B cell (primary cell): ENCODE measurements at regions not wholly inside any gene's neighbourhood (a gene's known extent, or its start where the extent isn't known, plus 50 kb on each side); places are given as distances from the start of the nearest gene placed in this dataset.

Experiments used
- ATAC-seq: fragments of 200-7000 bp; cut with Tn5 transposase; one replicate; pipeline ENCODE4 v1.10.0; 2021; ENCODE audit warnings: low read depth, mild to moderate bottlenecking, moderate number of reproducible peaks, moderate library complexity
- CTCF ChIA-PET: fragments of 350-600 bp; sonication (Branson Sonifier 250); formaldehyde crosslinking; loops from one replicate; lab custom pipeline; 2021; ENCODE audit warnings: antibody characterized with exemption, inconsistent platforms; lab: Charles Lee
- POLR2A ChIA-PET: fragments of 350-600 bp; sonication (Branson Sonifier 250); formaldehyde crosslinking; loops from one replicate; lab custom pipeline; 2021; ENCODE audit warnings: antibody characterized with exemption; lab: Charles Lee
- DNase-seq: peaks from one replicate; pipeline ENCODE4 v3.0.0; 2013
- H2AFZ ChIP-seq: 2 replicates; pipeline ENCODE4 v1.6.1; 2012; ENCODE audit warnings: mild to moderate bottlenecking, low read depth, low read length; ENCODE audit not compliant: insufficient read depth, poor library complexity, severe bottlenecking
- H3K27ac ChIP-seq, 2 donors: 1 replicate in 1 of 2; 2 replicates in 1 of 2; pipeline ENCODE4 v1.5.1; 2012 to 2013; ENCODE audit warnings: low read length in 2 of 2, mild to moderate bottlenecking in 2 of 2, moderate library complexity in 1 of 2
- H3K27me3 ChIP-seq, 4 experiments: fragments of 200-600 bp in 1 of 4; sonication (generic) in 1 of 4; replicated peaks in 1 of 4; 1 replicate in 2 of 4; 2 replicates in 2 of 4; pipeline versions ENCODE4 v1.6.1 to v1.7.0; 2013 to 2016; ENCODE audit warnings: low read length in 3 of 4, mild to moderate bottlenecking in 2 of 4, mixed read lengths in 1 of 4, moderate library complexity in 1 of 4; ENCODE audit not compliant: insufficient read depth in 4 of 4, control insufficient read depth in 3 of 4; ENCODE audit errors: control extremely low read depth in 1 of 4
- H3K36me3 ChIP-seq, 2 experiments: replicated peaks in 1 of 2; 1 replicate in 1 of 2; 2 replicates in 1 of 2; pipeline versions ENCODE4 v1.6.1 to v1.7.1; 2013; ENCODE audit warnings: low read length in 1 of 2; ENCODE audit not compliant: insufficient read depth in 2 of 2, control insufficient read depth in 1 of 2; ENCODE audit errors: control extremely low read depth in 1 of 2, extremely low read depth in 1 of 2
- H3K4me1 ChIP-seq, 2 donors: fragments of 200-600 bp in 1 of 2; sonication (generic) in 1 of 2; 1 replicate in 1 of 2; 2 replicates in 1 of 2; pipeline versions ENCODE4 v1.5.1 to v1.6.1; 2013 to 2017; ENCODE audit warnings: low read length in 2 of 2; ENCODE audit not compliant: control insufficient read depth in 2 of 2, insufficient read depth in 2 of 2
- H3K4me2 ChIP-seq: replicated peaks from 2 replicates; pipeline ENCODE3; 2012; ENCODE audit warnings: mild to moderate bottlenecking, low read depth, low read length; ENCODE audit not compliant: poor library complexity, severe bottlenecking
- H3K4me3 ChIP-seq, 5 experiments: fragments of 200-600 bp in 1 of 5; sonication (generic) in 1 of 5; 1 replicate in 3 of 5; 2 replicates in 2 of 5; pipeline versions ENCODE4 v1.5.1 to v1.7.0; 2011 to 2016; ENCODE audit warnings: low read length in 4 of 5, mild to moderate bottlenecking in 4 of 5, low read depth in 2 of 5, control low read depth in 1 of 5, moderate library complexity in 1 of 5; ENCODE audit not compliant: insufficient read depth in 1 of 5; ENCODE audit errors: control extremely low read depth in 1 of 5, extremely low read depth in 1 of 5
- H3K79me2 ChIP-seq: fragments of 200-600 bp; sonication (generic); one replicate; pipeline ENCODE4 v1.6.0; 2016; ENCODE audit warnings: low read length; ENCODE audit not compliant: control insufficient read depth, insufficient read depth
- H3K9ac ChIP-seq: fragments of 200-600 bp; sonication (generic); 2 replicates; pipeline ENCODE4 v1.6.1; 2017; ENCODE audit warnings: mild to moderate bottlenecking, low read length, moderate library complexity
- H3K9me3 ChIP-seq, 3 donors: one replicate each; pipeline versions ENCODE4 v1.6.1 to v1.7.1; 2013; ENCODE audit warnings: low read length in 2 of 3; ENCODE audit not compliant: control insufficient read depth in 2 of 3, insufficient read depth in 1 of 3; ENCODE audit errors: control extremely low read depth in 1 of 3
- H4K20me1 ChIP-seq: 2 replicates; pipeline ENCODE4 v1.6.0; 2012; ENCODE audit warnings: mild to moderate bottlenecking, low read length; ENCODE audit not compliant: insufficient read depth, control insufficient read depth, poor library complexity, severe bottlenecking
- H3K27ac Mint-ChIP-seq: one replicate; pipeline ENCODE4 v1.8.0; 2021; ENCODE audit warnings: mixed read lengths
- H3K27me3 Mint-ChIP-seq: one replicate; pipeline ENCODE4 v1.8.0; 2021; ENCODE audit warnings: mixed read lengths
- H3K4me1 Mint-ChIP-seq: one replicate; pipeline ENCODE4 v1.8.0; 2021; ENCODE audit warnings: mixed read lengths
- H3K4me3 Mint-ChIP-seq: one replicate; pipeline ENCODE4 v1.8.0; 2021; ENCODE audit warnings: mixed read lengths
- H3K9me3 Mint-ChIP-seq: one replicate; pipeline ENCODE4 v1.8.0; 2022; ENCODE audit warnings: mixed read lengths; ENCODE audit not compliant: insufficient read depth
- EZH2 ChIP-seq: IDR thresholded peaks from 2 replicates; pipeline ENCODE4 v1.6.1; 2012; ENCODE audit warnings: borderline replicate concordance, low read depth, mild to moderate bottlenecking, moderate library complexity, low read length; ENCODE audit not compliant: insufficient read depth, poor library complexity, severe bottlenecking
- WGBS: methylation state at CpG from one replicate; pipeline ENCODE4 v1.1.5; 2013; ENCODE audit warnings: missing lambda C conversion rate; ENCODE audit not compliant: insufficient coverage; 5-methylcytosine and 5-hydroxymethylcytosine counted together
- intact Hi-C: fragments of 100-400 bp; cut with micrococcal nuclease; formaldehyde crosslinking; loops from one replicate; pipeline ENCODE4 v1.10.0; 2022
- TF ChIP-seq, protein P1 (sequence below): fragments of 200-600 bp; IDR thresholded peaks from one replicate; pipeline ENCODE4 v1.8.0; 2022; ENCODE audit warnings: antibody characterized with exemption, mild to moderate bottlenecking

DNA sequence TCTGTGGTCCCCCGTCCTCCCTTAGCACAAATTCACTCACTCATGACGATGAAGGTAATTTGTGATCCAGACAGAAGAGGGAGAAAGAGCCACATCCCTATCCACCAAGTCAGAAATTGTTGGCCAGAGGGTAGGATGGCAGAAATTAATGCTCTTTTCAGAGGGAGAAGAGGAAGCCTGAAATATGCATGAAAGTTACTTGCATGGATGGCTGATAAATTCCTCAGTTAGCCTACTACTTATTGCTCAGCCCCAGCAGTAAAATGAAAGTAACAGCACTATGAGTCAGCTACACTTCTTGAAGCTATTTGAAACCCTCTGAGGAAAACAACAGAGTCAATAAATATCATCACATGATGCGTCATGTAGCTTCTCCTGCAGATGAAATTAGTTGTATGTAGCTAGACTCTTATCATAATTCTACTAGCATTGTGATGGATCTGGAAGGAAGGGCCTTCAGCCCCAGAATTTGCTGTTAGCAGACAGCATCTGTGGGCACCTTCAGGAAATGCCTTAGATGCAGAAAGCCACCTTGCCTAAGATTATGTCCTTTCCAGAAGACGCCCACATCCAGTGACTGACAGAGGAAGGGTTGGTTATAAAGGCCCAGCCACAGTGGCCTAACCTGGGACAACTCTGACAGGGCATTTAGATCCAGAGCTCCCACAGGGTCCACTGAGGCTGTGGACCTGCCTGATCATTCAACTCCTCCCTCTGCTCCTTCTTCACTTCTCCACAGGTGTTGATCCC lies 81.2 kb upstream of the CCDC112 start:
- ChIA-PET CTCF (interaction anchor here (0.6 kb wide), 1 partner anchor 150 kb away, joined by 3 read pairs; no protein-coding TSS in a partner anchor), POLR2A (no interaction called here)
- intact Hi-C loops = no loop called here
- no peaks in the 10 kb centered on the region for H3K79me2 ChIP-seq
- no peaks in the 10 kb centered on the region for H3K4me1 ChIP-seq
- Mint-ChIP-seq H3K4me3 (no peak overlapping the region), H3K27ac (no peak overlapping the region), H3K4me1 (no peaks in the 10 kb centered on the region), H3K27me3 (no peaks in the 10 kb centered on the region), H3K9me3 (no peaks in the 10 kb centered on the region)
- H3K27ac ChIP-seq = no peak overlapping the region
- no peak overlapping the region for H3K4me2 ChIP-seq
- no peaks in the 10 kb centered on the region for H3K36me3 ChIP-seq
- no peak overlapping the region for H2AFZ ChIP-seq
- no peaks in the 10 kb centered on the region for H3K27me3 ChIP-seq
- no peaks in the 10 kb centered on the region for H3K9me3 ChIP-seq
- no peaks in the 10 kb centered on the region for H4K20me1 ChIP-seq
- H3K9ac ChIP-seq = no peak overlapping the region
- 50% methylated on average over 1 of the region's 4 CpGs for WGBS
- H3K4me3 ChIP-seq = no peak overlapping the region
- TF ChIP-seq, protein P1, sequence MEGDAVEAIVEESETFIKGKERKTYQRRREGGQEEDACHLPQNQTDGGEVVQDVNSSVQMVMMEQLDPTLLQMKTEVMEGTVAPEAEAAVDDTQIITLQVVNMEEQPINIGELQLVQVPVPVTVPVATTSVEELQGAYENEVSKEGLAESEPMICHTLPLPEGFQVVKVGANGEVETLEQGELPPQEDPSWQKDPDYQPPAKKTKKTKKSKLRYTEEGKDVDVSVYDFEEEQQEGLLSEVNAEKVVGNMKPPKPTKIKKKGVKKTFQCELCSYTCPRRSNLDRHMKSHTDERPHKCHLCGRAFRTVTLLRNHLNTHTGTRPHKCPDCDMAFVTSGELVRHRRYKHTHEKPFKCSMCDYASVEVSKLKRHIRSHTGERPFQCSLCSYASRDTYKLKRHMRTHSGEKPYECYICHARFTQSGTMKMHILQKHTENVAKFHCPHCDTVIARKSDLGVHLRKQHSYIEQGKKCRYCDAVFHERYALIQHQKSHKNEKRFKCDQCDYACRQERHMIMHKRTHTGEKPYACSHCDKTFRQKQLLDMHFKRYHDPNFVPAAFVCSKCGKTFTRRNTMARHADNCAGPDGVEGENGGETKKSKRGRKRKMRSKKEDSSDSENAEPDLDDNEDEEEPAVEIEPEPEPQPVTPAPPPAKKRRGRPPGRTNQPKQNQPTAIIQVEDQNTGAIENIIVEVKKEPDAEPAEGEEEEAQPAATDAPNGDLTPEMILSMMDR = no peak
- no peak for TF ChIP-seq EZH2
- ATAC-seq (no peak), DNase-seq (no peak)

DNA sequence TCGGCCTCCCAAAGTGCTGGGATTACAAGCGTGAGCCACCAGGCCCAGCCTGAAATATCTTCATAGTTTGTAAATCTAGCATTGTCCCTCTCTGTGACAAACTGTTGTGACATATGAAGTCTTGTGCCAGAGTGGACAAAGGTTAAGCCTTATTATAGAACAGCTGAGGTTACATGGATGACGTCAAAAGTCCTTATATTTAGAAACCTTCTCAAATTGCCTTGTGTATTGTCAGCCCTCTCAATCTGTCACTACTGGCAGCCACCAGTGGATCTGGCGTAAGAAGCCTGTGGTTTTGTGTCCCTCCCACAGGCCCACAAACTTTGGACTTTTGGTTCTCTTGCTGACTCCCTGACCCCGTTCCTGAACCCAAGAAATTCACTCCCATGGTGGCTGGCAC lies 79.4 kb upstream of the CCDC112 start:
- no peaks in the 10 kb centered on the region for H3K4me1 Mint-ChIP-seq
- TF ChIP-seq EZH2 = no peak
- TF ChIP-seq, protein P1 = no peak

More for the DNA sequence above, 79.4 kb upstream of the CCDC112 start:
- CTCF ChIA-PET = interaction anchor here (0.6 kb wide), 1 partner anchor 493 kb away, joined by 3 read pairs; no protein-coding TSS in a partner anchor
- Histone ChIP-seq H2AFZ (no peak overlapping the region), H3K27me3 (no peaks in the 10 kb centered on the region), H3K4me1 (no peaks in the 10 kb centered on the region), H3K9me3 (no peaks in the 10 kb centered on the region), H3K4me2 (no peak overlapping the region), H3K36me3 (no peaks in the 10 kb centered on the region), H3K4me3 (no peak overlapping the region), H3K27ac (no peak overlapping the region), H3K79me2 (no peaks in the 10 kb centered on the region), H3K9ac (no peak overlapping the region), H4K20me1 (no peaks in the 10 kb centered on the region)
- no peak for ATAC-seq
- WGBS = 90% methylated on average over 4 of the region's 5 CpGs
- H3K9me3 Mint-ChIP-seq = no peaks in the 10 kb centered on the region
- no peak for DNase-seq
- H3K27ac Mint-ChIP-seq = no peak overlapping the region
- no peak overlapping the region for H3K4me3 Mint-ChIP-seq
- intact Hi-C loops = no loop called here
- POLR2A ChIA-PET = no interaction called here
- H3K27me3 Mint-ChIP-seq = no peaks in the 10 kb centered on the region
